GM19395 (cell line): ENCODE measurements at regions not wholly inside any gene's neighbourhood (a gene's known extent, or its start where the extent isn't known, plus 50 kb on each side); places are given as distances from the start of the nearest gene placed in this dataset.

Experiments
- ATAC-seq: cut with Tn5 transposase; IDR thresholded peaks from one replicate; pipeline ENCODE4 v1.9.1; 2021; ENCODE audit warnings: mild to moderate bottlenecking, moderate library complexity; ENCODE audit not compliant: unreplicated experiment

DNA sequence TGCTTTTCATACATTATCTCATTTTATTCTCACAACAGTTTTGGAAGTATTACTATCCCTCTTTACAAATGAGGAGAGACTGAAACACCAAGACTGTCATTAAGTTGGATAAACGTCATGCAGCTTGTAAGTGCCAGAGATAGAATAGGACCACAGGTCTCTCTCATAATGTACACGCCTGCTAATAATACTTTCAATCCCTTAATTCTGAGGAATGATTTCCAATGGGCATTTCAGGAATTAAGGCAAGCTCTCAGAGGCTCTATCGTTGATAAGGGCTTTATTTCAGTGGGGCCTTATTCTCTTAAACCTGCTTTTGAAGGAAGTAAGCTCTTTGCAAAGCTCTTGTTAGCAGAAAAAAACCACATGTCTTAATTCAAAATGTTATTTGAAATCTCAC is 229.1 kb downstream of the NFKBIZ start:
- ATAC-seq, result no peak

- no peak for ATAC-seq
Measured at GRCh38 chr3:102078854-102079808, 229.8 kb downstream of the NFKBIZ start.

DNA sequence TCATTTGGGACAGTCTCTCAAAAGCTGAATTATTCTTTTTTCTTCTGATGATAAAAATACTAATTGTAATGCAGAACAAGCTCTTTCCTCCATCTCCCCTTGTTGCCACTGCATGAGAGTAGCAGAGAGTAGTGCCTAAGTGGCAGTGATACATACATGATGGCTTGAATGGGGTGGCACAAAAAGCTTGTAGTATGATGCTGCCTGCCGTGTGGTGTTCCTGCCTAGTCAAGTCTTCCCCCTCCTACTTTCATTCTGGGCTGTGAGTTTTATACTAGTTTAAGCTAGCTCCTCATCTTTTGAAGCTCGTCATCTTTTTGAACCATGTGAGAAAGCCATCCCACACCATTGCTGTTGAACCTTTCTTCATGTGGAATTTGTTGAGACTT is 230.5 kb downstream of the NFKBIZ start:
- ATAC-seq, result no peak

GRCh38 chr3:102081572-102082289 is 232.4 kb downstream of the NFKBIZ start:
- no peak for ATAC-seq

GRCh38 chr3:102083473-102083872 is 234.2 kb downstream of the NFKBIZ start:
- ATAC-seq, result no peak

GRCh38 chr3:102084006-102084405 is 234.7 kb downstream of the NFKBIZ start:
- ATAC-seq, result no peak

DNA sequence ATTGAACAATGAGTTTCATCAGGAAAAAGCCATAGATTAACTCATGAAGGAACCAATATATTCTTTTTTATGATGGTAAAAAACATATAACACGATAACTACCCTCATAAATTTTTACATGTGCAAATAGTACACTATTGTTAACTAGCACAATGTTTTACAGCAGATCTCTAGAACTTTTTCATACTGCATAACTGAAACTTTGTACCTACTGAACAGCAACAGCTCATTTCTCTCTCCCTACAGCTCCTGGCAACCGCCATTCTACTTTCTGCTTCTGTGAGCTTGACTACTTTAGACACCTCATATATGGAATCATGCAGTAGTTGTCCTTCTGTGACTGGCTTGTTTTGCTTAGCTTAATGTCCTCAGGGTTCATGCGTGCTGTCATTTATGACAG is 235.4 kb downstream of the NFKBIZ start:
- ATAC-seq, result no peak

- no peak for ATAC-seq
Measured at GRCh38 chr3:102085431-102086176, 236.3 kb downstream of the NFKBIZ start.

DNA sequence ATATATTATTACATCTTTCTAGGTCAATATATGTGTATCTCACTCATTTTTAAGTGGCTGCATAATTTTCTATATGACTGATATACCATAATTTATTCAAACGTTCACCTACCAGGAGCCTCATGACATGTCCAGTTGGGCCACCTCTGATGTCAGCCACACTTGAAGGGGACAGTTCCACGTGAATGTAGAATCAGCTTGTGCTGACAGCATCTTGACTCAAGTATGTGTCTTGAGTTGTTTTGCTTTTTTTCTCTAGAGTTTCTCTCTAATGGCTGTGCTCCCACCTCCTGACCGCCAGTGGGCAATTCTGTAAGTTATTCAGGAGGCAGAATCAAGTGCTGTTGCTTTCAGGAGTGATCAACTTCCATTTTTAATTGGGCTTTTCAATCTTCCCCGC is 237.9 kb downstream of the NFKBIZ start:
- no peak for ATAC-seq

GRCh38 chr3:102089239-102089638 is 239.9 kb downstream of the NFKBIZ start:
- ATAC-seq, result no peak

DNA sequence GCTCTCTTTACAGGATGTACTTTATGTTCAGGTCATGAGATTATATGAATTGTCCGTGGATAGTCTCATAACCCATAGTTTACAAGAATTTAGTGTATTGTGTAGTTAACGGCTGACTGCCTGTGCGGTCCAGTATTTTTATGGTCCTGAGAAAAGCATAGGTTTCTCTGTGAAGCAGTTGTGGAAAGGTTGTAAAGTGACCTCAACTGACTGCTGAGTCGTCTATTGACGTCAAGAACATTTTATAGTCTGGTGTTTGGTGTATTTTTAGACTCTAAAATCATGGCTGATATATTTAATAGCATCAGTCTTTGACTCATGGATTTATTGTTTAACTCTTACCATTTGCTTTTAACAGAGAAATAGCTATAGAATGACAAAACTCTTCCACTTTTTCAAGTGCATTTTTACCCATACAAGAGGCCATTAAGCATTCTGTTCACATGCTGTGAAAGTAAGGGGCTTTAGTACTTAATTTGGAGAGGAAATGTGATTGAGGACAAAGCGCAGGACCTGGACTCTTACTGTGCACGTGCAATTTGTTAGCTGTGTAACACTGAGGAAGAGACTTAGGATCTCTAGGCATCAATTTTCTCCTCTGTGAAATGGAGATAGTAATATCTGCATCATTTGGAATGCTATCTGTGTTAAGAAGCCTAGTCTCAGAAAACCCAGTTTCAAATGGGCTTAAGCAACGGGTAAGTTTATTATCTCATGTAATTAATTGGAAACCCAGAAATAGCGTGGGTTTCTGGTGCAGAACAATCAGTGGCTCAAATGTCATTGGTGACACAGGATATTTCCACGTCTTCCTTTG is 240.8 kb downstream of the NFKBIZ start:
- ATAC-seq, result no peak

GRCh38 chr3:102090721-102091045 is 241.4 kb downstream of the NFKBIZ start:
- no peak for ATAC-seq

- no peak for ATAC-seq
Measured at GRCh38 chr3:102091358-102091757, 242.0 kb downstream of the NFKBIZ start.

DNA sequence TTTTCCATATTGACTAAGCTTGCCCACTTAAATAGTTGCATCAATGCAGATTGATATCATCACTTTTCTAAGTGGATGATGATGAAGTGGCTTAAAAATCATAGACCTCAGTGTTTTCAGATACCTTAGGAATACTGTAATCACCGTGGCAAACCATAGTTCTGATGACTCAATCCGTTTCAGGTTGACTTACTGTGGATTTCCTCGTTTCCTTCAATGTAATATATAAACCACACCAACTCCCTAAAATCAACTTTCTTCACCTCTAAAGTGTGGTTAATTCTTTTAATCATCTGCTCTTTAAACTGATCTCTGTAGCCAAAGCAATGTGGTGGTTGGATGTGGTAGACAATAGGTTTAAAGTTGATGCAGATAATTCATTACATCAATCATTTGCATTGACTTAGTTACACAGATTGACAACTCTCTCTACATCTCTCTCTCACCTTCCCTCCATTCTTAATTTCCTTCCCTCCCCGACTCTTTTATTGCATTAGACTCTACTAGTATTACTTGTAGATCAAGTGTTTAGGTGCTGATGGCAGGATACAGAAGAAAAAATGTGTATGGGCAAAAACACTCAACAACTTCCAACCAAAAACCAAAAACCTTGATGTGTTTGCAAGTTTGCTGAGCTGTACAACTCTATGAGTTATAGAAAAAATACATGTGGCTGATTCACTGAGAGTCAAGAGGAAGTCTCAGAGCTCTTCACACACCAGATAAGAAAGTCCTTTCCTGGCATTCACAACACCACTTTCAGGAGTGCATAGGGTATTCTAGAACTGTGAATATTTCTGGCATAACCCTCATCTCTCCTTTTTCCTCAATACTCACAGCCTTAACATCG is 243.5 kb downstream of the NFKBIZ start:
- ATAC-seq, result no peak

- no peak for ATAC-seq
Measured at GRCh38 chr3:102094506-102094905, 245.2 kb downstream of the NFKBIZ start.

DNA sequence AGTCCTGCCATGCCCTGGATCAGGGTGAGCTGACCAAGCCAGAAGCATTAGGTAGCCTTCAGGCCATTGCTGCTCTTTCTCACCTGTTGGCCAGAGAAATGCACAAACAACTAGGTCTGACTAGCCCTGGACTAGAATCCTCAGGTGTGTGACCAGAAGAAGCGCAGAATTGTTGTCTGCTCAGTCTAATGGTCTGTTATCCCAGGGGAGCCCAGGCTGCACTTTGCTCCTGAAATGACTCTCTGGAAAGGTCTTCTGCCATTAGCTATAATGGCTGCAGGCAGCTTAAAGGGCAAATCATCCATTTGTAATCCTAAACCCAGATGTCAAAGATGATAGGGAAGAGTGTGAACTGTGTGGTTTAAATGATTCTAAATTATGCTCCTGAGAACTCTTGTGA is 246.1 kb downstream of the NFKBIZ start:
- no peak for ATAC-seq

- ATAC-seq, result no peak
Measured at GRCh38 chr3:102096066-102096465, 246.8 kb downstream of the NFKBIZ start.

DNA sequence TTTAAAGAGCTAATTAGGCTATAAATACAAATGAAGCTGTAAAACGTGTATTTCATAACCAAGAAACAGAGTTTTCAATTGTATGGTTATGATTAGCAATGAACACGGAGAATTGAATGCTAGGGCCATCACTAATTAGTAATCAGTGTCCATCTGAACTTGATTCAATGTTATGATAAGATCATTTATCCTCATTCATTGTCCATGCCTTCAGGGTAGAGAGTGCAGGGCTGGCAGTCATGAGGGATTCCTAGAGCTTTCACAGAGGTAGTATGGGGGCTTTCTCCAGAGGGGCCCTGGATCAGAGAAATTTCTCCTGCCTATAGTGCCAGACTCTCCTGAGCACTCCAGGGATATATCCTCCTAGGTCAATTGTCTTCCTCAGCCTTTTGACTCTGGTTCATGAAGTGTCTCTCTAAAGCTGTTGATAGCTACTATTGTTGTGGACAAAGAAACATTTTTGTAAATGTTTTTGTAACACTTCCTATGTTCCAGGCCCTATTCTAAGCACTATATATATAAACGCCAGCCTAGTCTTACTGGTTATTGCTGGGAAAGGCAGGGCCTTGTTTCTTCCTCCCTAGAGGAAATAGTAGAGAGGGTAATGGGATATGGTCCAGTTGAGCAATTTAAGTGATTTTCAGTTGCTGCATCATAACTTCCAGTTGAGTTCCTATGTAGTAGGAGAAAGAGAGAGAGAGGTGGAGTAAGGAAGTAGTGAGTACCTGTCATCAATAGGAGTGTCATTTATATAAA is 249.0 kb downstream of the NFKBIZ start:
- no peak for ATAC-seq

DNA sequence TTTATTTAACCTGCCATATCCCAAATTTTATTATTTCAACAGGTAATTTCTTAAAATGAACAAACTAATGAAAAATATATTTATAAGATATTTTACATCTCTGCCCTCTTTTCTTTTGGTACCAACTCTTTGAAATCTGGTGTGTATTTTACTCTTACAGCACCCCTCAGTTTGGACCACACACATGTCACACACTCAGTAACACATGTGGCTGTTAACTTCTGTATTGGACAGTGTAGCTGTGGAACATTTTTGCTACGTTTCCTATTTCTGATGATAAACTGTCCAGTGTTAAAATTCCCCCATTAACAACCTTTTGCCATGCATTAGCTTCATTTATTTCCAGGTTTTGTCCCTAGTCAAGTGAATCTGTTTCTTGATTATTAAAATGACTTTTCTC is 250.6 kb downstream of the NFKBIZ start:
- ATAC-seq, result no peak
